Stimulated activated CD4-positive, alpha-beta T cell treated with anti-CD3 and anti-CD28 coated beads, Interleukin-2, amount 100 ng/mL, for 48 hours (primary cell): ENCODE measurements at regions not wholly inside any gene's neighbourhood (a gene's known extent, or its start where the extent isn't known, plus 50 kb on each side); places are given as distances from the start of the nearest gene placed in this dataset.
"Not testable (repeated sequence)": the region's sequence is repeated elsewhere in the genome, so short reads cannot be mapped to it uniquely, and the experiment has no call there.

Experiments used
- DNase-seq, 2 donors: peaks; one replicate each; pipeline ENCODE4 v3.0.0-alpha.2; 2020

GRCh38 chr7:131774419-131775220 lies 218.2 kb upstream of the PODXL start:
- DNase-seq = no peak

- DNase-seq = no peak
These were observed 217.0 kb upstream of the PODXL start for GRCh38 chr7:131773413-131773812.

- DNase-seq = no peak
These were observed 212.8 kb upstream of the PODXL start for GRCh38 chr7:131769241-131769640.

GRCh38 chr7:131767591-131767990 lies 211.2 kb upstream of the PODXL start:
- DNase-seq = no peak

- no peak for DNase-seq
These were observed 209.1 kb upstream of the PODXL start for GRCh38 chr7:131765575-131765974.

GRCh38 chr7:131764143-131764775 lies 207.8 kb upstream of the PODXL start:
- DNase-seq = no peak

- no peak for DNase-seq
These were observed 206.3 kb upstream of the PODXL start for GRCh38 chr7:131762753-131763152.

- not testable (repeated sequence) for DNase-seq
These were observed 199.4 kb upstream of the PODXL start for GRCh38 chr7:131755801-131756200.

- DNase-seq = no peak
These were observed 197.3 kb upstream of the PODXL start for GRCh38 chr7:131753620-131754222.

- DNase-seq = no peak
These were observed 191.3 kb upstream of the PODXL start for GRCh38 chr7:131747658-131748232.

GRCh38 chr7:131745390-131746248 lies 189.2 kb upstream of the PODXL start:
- no peak for DNase-seq

GRCh38 chr7:131741446-131741845 lies 185.0 kb upstream of the PODXL start:
- DNase-seq = no peak

GRCh38 chr7:131737746-131738465 lies 181.5 kb upstream of the PODXL start:
- no peak for DNase-seq

GRCh38 chr7:131735101-131735500 lies 178.7 kb upstream of the PODXL start:
- DNase-seq = no peak

- no peak for DNase-seq
These were observed 177.2 kb upstream of the PODXL start for GRCh38 chr7:131733604-131734003.

GRCh38 chr7:131727189-131727588 lies 170.8 kb upstream of the PODXL start:
- no peak for DNase-seq

- no peak for DNase-seq
These were observed 170.3 kb upstream of the PODXL start for GRCh38 chr7:131726686-131727085.

GRCh38 chr7:131726031-131726430 lies 169.6 kb upstream of the PODXL start:
- DNase-seq = no peak

GRCh38 chr7:131724776-131725345 lies 168.4 kb upstream of the PODXL start:
- DNase-seq = no peak

GRCh38 chr7:131723926-131724325 lies 167.5 kb upstream of the PODXL start:
- DNase-seq = no peak

GRCh38 chr7:131722371-131722770 lies 165.9 kb upstream of the PODXL start:
- no peak for DNase-seq

GRCh38 chr7:131721660-131722059 lies 165.2 kb upstream of the PODXL start:
- no peak for DNase-seq
